ENCODE measurements at regions not wholly inside any gene's neighbourhood (a gene's known extent, or its start where the extent isn't known, plus 50 kb on each side); places are given as distances from the start of the nearest gene placed in this dataset.

GRCh38 chr3:24881239-24881638 lies 386.6 kb upstream of the THRB start:
- TF ChIP-seq CTCF (IDR thresholded peaks at IDR 0.05 in 2 of 3, conservative IDR thresholded peaks at IDR 0.05 in 1 of 3; ENCODE audit: insufficient read depth in 2 of 3, low read depth in 1 of 3, low read length in 3 of 3) (no peak), EP300 (IDR thresholded peaks at IDR 0.05; ENCODE audit: low read length) (no peak), ZNF184 (CRISPR knock-in tag; IDR thresholded peaks at IDR 0.05) (no peak), ZFP1 (CRISPR knock-in tag; IDR thresholded peaks at IDR 0.05) (no peak), ZNF445 (CRISPR knock-in tag; IDR thresholded peaks at IDR 0.05; ENCODE audit: low read depth) (no peak), USF2 (CRISPR knock-in tag; IDR thresholded peaks at IDR 0.05) (no peak), FOS (IDR thresholded peaks at IDR 0.05; ENCODE audit: extremely low read depth, insufficient read length) (no peak), SRSF7 (optimal IDR thresholded peaks at IDR 0.05; ENCODE audit: low read depth, low read length) (no peak), SMAD3 (CRISPR knock-in tag; conservative IDR thresholded peaks at IDR 0.05) (no peak), POLR2AphosphoS5 (IDR thresholded peaks at IDR 0.05; ENCODE audit: control insufficient read depth, insufficient read depth, low read depth, low read length) (no peak), ZBED1 (IDR thresholded peaks at IDR 0.05) (no peak)
- TF ChIP-seq, protein P1, sequence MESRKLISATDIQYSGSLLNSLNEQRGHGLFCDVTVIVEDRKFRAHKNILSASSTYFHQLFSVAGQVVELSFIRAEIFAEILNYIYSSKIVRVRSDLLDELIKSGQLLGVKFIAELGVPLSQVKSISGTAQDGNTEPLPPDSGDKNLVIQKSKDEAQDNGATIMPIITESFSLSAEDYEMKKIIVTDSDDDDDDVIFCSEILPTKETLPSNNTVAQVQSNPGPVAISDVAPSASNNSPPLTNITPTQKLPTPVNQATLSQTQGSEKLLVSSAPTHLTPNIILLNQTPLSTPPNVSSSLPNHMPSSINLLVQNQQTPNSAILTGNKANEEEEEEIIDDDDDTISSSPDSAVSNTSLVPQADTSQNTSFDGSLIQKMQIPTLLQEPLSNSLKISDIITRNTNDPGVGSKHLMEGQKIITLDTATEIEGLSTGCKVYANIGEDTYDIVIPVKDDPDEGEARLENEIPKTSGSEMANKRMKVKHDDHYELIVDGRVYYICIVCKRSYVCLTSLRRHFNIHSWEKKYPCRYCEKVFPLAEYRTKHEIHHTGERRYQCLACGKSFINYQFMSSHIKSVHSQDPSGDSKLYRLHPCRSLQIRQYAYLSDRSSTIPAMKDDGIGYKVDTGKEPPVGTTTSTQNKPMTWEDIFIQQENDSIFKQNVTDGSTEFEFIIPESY (CRISPR knock-in tag; IDR thresholded peaks at IDR 0.05), result no peak

All from K562 (cell line).